ENCODE measurements at regions not wholly inside any gene's neighbourhood (a gene's known extent, or its start where the extent isn't known, plus 50 kb on each side); places are given as distances from the start of the nearest gene placed in this dataset.

- intact Hi-C loops (cut with DNase I; ENCODE audit: low total_unique reads): no loop called here
- Histone ChIP-seq H3K9me3 (no peaks in the 10 kb centered on the region), H3K36me3 (no peaks in the 10 kb centered on the region), H3K27ac (no peak overlapping the region), H3K4me1 (no peaks in the 10 kb centered on the region), H3K27me3 (no peaks in the 10 kb centered on the region), H3K4me3 (no peak overlapping the region)
- no peak for TF ChIP-seq CTCF (IDR thresholded peaks at IDR 0.05)
- no peak for DNase-seq
These were observed 532.2 kb downstream of the RIT2 start for GRCh38 chr18:42583283-42583731.

GRCh38 chr18:42586601-42587000 lies 528.9 kb downstream of the RIT2 start:
- Histone ChIP-seq H3K4me3 (no peak overlapping the region), H3K36me3 (no peaks in the 10 kb centered on the region), H3K9me3 (no peaks in the 10 kb centered on the region), H3K27ac (no peak overlapping the region), H3K4me1 (no peaks in the 10 kb centered on the region), H3K27me3 (no peaks in the 10 kb centered on the region)
- DNase-seq: no peak
- TF ChIP-seq CTCF (IDR thresholded peaks at IDR 0.05): no peak
- intact Hi-C loops (cut with DNase I; ENCODE audit: low total_unique reads): no loop called here

- no peak for TF ChIP-seq CTCF (IDR thresholded peaks at IDR 0.05)
- no peak for DNase-seq
- Histone ChIP-seq H3K4me3 (no peak overlapping the region), H3K36me3 (no peaks in the 10 kb centered on the region), H3K4me1 (no peaks in the 10 kb centered on the region), H3K27ac (no peak overlapping the region), H3K27me3 (no peaks in the 10 kb centered on the region), H3K9me3 (no peaks in the 10 kb centered on the region)
- intact Hi-C loops (cut with DNase I; ENCODE audit: low total_unique reads): no loop called here
These were observed 526.7 kb downstream of the RIT2 start for GRCh38 chr18:42588786-42589185.

- no peak overlapping the region for H3K4me3 ChIP-seq
- H3K4me1 ChIP-seq: no peaks in the 10 kb centered on the region
- TF ChIP-seq CTCF (IDR thresholded peaks at IDR 0.05): no peak
- no peaks in the 10 kb centered on the region for H3K27me3 ChIP-seq
- H3K27ac ChIP-seq: no peak overlapping the region
- H3K9me3 ChIP-seq: no peaks in the 10 kb centered on the region
- intact Hi-C loops (cut with DNase I; ENCODE audit: low total_unique reads): no loop called here
- no peaks in the 10 kb centered on the region for H3K36me3 ChIP-seq
- no peak for DNase-seq
These were observed 510.7 kb downstream of the RIT2 start for GRCh38 chr18:42604820-42605219.

- no peaks in the 10 kb centered on the region for H3K27me3 ChIP-seq
- TF ChIP-seq CTCF (IDR thresholded peaks at IDR 0.05): no peak
- no peak overlapping the region for H3K27ac ChIP-seq
- H3K9me3 ChIP-seq: no peaks in the 10 kb centered on the region
- intact Hi-C loops (cut with DNase I; ENCODE audit: low total_unique reads): no loop called here
- H3K4me3 ChIP-seq: no peak overlapping the region
- no peaks in the 10 kb centered on the region for H3K36me3 ChIP-seq
- H3K4me1 ChIP-seq: no peaks in the 10 kb centered on the region
- no peak for DNase-seq
These were observed 508.5 kb downstream of the RIT2 start for GRCh38 chr18:42606886-42607495.

GRCh38 chr18:42611134-42611533 lies 504.4 kb downstream of the RIT2 start:
- intact Hi-C loops (cut with DNase I; ENCODE audit: low total_unique reads): no loop called here
- H3K36me3 ChIP-seq: no peaks in the 10 kb centered on the region

More at GRCh38 chr18:42611134-42611533, 504.4 kb downstream of the RIT2 start:
- no peak for DNase-seq
- Histone ChIP-seq H3K27me3 (no peaks in the 10 kb centered on the region), H3K4me3 (no peak overlapping the region), H3K4me1 (no peaks in the 10 kb centered on the region), H3K9me3 (no peaks in the 10 kb centered on the region), H3K27ac (no peak overlapping the region)
- TF ChIP-seq CTCF (IDR thresholded peaks at IDR 0.05): no peak

All from tibial artery (tissue), 4 donors.